Common myeloid progenitor, CD34-positive (primary cell): ENCODE measurements at regions not wholly inside any gene's neighbourhood (a gene's known extent, or its start where the extent isn't known, plus 50 kb on each side); places are given as distances from the start of the nearest gene placed in this dataset.

Experiments
- CTCF ChIA-PET: fragments of 350-600 bp; sonication (Branson Sonifier 250); formaldehyde crosslinking; loops from one replicate; lab custom pipeline; 2021; ENCODE audit warnings: antibody characterized with exemption; lab: Charles Lee
- POLR2A ChIA-PET: fragments of 350-600 bp; sonication (Branson Sonifier 250); formaldehyde crosslinking; loops from one replicate; lab custom pipeline; 2021; ENCODE audit warnings: antibody characterized with exemption; lab: Charles Lee
- DNase-seq, 3 donors: peaks; one replicate each; pipeline versions ENCODE4 v3.0.0 to v3.0.0-alpha.2; 2013
- H3K27ac ChIP-seq, 2 experiments: 1 replicate in 1 of 2; 2 replicates in 1 of 2; pipeline ENCODE4 v1.7.0; 2013; ENCODE audit warnings: inconsistent platforms in 2 of 2, low read length in 2 of 2, mild to moderate bottlenecking in 2 of 2, low read depth in 1 of 2, moderate library complexity in 1 of 2; ENCODE audit not compliant: severe bottlenecking in 2 of 2, insufficient read depth in 1 of 2, poor library complexity in 1 of 2
- H3K27me3 ChIP-seq, 5 experiments: replicated peaks in 2 of 5; 1 replicate in 3 of 5; 2 replicates in 2 of 5; pipeline versions ENCODE4 v1.6.1 to v1.7.0; 2013; ENCODE audit warnings: low read length in 4 of 5, mild to moderate bottlenecking in 2 of 5, moderate library complexity in 2 of 5, inconsistent platforms in 1 of 5; ENCODE audit not compliant: insufficient read depth in 5 of 5, control insufficient read depth in 4 of 5
- H3K36me3 ChIP-seq, 4 experiments: 1 replicate in 2 of 4; 2 replicates in 2 of 4; pipeline versions ENCODE4 v1.6.1 to v1.7.0; 2013; ENCODE audit warnings: low read length in 3 of 4, control low read depth in 1 of 4, mild to moderate bottlenecking in 1 of 4; ENCODE audit not compliant: control insufficient read depth in 4 of 4, insufficient read depth in 4 of 4
- H3K4me1 ChIP-seq, 4 experiments: 1 replicate in 3 of 4; 2 replicates in 1 of 4; pipeline versions ENCODE4 v1.6.1 to v1.7.1; 2013; ENCODE audit warnings: low read length in 3 of 4, mild to moderate bottlenecking in 3 of 4, control low read depth in 1 of 4, inconsistent platforms in 1 of 4, moderate library complexity in 1 of 4; ENCODE audit not compliant: control insufficient read depth in 4 of 4, insufficient read depth in 4 of 4; ENCODE audit errors: control extremely low read depth in 1 of 4
- H3K4me3 ChIP-seq, 7 experiments: 1 replicate in 4 of 7; 2 replicates in 3 of 7; pipeline versions ENCODE4 v1.5.1 to v1.7.0; 2013; ENCODE audit warnings: mild to moderate bottlenecking in 7 of 7, low read length in 6 of 7, moderate library complexity in 6 of 7, inconsistent platforms in 2 of 7, low read depth in 2 of 7, control low read depth in 1 of 7; ENCODE audit not compliant: insufficient read depth in 4 of 7, control insufficient read depth in 1 of 7; ENCODE audit errors: extremely low read depth in 1 of 7
- H3K9me3 ChIP-seq, 5 experiments: 1 replicate in 4 of 5; 2 replicates in 1 of 5; pipeline versions ENCODE4 v1.6.1 to v1.7.1; 2013; ENCODE audit warnings: low read length in 4 of 5, mild to moderate bottlenecking in 2 of 5, inconsistent platforms in 1 of 5, low read depth in 1 of 5, moderate library complexity in 1 of 5; ENCODE audit not compliant: control insufficient read depth in 4 of 5, insufficient read depth in 2 of 5; ENCODE audit errors: control extremely low read depth in 1 of 5
- WGBS: methylation state at CpG from one replicate; pipeline ENCODE4 v1.1.5; 2013; ENCODE audit not compliant: insufficient coverage; 5-methylcytosine and 5-hydroxymethylcytosine counted together

DNA sequence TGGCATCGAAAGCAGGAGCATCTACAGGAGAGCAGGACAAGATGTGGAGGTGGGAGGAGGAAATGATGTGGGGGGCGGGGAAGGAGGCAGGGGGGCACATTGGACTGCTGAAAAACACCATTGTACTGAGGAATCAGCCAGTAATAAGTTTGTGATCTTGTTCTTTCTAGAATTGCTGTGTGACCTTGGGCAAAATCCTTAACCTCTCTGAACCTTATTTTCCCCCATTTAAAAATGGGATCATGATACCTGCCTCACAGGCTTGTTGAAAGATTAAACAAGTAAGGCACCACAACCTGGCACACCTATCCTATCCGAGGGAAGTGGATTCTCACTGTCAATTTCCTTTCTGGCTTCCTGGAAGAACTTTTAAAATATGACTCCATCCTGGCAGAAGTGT is 56.9 kb upstream of the ARRDC4 start:
- ChIA-PET POLR2A (no interaction called here), CTCF (interaction anchor here (0.6 to 6.8 kb wide), 9 partner anchors 10 to 273 kb away, joined by 3 to 112 read pairs (median 4); no protein-coding TSS in a partner anchor)
- H3K27ac ChIP-seq: no peak overlapping the region
- 91% methylated on average over 3 of the region's 3 CpGs for WGBS
- H3K4me1 ChIP-seq: peaks cover 0 to 8% (median 4%) of the 10 kb centered on the region in 4 experiments
- no peaks in the 10 kb centered on the region for H3K9me3 ChIP-seq
- H3K4me3 ChIP-seq: no peak overlapping the region
- no peaks in the 10 kb centered on the region for H3K36me3 ChIP-seq
- H3K27me3 ChIP-seq: peaks cover 0 to 17% (median 7%) of the 10 kb centered on the region in 5 experiments
- no peak for DNase-seq

DNA sequence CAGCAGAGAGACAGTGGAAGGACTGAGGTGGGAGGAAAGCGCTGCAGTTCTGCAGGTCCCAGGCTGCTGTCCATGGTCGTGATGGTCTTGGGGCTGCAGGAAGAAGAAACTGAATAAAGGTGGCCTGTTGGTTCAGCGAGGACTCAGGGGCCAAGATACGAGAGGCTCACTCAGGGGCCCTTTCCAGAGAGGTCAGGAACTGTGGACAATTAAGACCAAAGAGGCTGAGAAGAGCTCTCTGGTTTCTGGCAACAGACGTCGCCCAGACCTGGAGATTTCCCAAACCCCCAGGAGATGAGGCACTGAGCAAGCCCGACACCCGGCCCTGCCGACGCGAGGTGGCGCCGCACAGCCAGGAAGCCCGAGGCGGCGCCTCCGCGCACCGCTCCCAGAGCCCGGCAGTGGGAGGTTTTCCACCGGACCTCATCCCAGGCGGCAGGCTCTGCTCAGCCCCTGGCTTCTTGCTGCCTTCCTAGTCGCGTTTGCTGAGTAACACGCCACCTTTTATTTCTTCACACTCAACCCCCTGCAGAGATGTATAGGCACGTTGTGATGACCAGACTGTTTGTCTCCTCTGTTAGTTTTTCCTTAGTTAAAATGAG is 56.4 kb upstream of the ARRDC4 start:
- H3K27ac ChIP-seq: no peak overlapping the region
- peak overlapping the region in 3 of 7 experiments; percentile 21 to 67 (median 57) for H3K4me3 ChIP-seq
- CTCF ChIA-PET: interaction anchor here (0.6 to 6.8 kb wide), 11 partner anchors 10 to 272 kb away, joined by 3 to 112 read pairs (median 4); no protein-coding TSS in a partner anchor
- no peaks in the 10 kb centered on the region for H3K36me3 ChIP-seq
- POLR2A ChIA-PET: no interaction called here
- peaks cover 0 to 17% (median 7%) of the 10 kb centered on the region in 5 experiments for H3K27me3 ChIP-seq
- peaks cover 0 to 8% (median 4%) of the 10 kb centered on the region in 4 experiments for H3K4me1 ChIP-seq
- H3K9me3 ChIP-seq: no peaks in the 10 kb centered on the region
- WGBS: 2% methylated on average over 24 of the region's 26 CpGs
- peak; percentile 60 to 70 (median 63) for DNase-seq

DNA sequence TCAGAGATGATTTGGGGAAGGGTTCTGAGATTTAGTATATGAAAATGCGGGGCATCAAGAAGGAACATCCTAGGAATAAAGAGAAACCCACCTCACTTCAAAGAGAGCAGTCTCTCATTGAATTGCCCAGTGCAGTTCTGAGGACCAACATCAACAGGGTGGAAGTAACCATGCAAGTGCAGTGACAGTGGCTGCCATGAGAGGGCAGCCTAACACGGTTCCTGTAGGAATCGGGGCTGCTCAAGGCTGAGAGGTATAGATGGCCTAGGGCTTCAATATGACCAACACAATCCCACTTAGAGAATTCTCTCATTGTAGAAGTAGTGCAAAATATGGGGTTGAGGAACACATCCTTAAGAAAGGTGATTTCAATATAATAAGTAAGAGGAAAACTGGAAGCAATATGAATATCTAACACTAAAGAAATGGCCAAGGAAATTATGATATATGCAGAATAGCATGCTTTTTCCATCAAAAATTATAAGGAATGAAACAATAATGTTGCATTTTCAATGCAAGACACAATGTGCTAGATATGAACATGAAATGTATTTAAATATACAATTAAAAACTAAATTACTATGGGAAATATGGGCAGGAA is 51.1 kb upstream of the ARRDC4 start:
- CTCF ChIA-PET: interaction anchor here (0.7 to 6.8 kb wide), 8 partner anchors 10 to 267 kb away, joined by 3 to 112 read pairs (median 4); no protein-coding TSS in a partner anchor
- Histone ChIP-seq H3K4me1 (peaks cover 0 to 13% (median under 1%) of the 10 kb centered on the region in 4 experiments), H3K27me3 (peaks cover 0 to 8% (median 5%) of the 10 kb centered on the region in 5 experiments), H3K36me3 (no peaks in the 10 kb centered on the region), H3K9me3 (no peaks in the 10 kb centered on the region), H3K4me3 (no peak overlapping the region), H3K27ac (no peak overlapping the region)
- POLR2A ChIA-PET: no interaction called here
- DNase-seq: peak; percentile 62 to 83 (median 74)
- WGBS: 0% methylated on average over 1 of the region's 3 CpGs
